ENCODE measurements at regions not wholly inside any gene's neighbourhood (a gene's known extent, or its start where the extent isn't known, plus 50 kb on each side); places are given as distances from the start of the nearest gene placed in this dataset.

DNA sequence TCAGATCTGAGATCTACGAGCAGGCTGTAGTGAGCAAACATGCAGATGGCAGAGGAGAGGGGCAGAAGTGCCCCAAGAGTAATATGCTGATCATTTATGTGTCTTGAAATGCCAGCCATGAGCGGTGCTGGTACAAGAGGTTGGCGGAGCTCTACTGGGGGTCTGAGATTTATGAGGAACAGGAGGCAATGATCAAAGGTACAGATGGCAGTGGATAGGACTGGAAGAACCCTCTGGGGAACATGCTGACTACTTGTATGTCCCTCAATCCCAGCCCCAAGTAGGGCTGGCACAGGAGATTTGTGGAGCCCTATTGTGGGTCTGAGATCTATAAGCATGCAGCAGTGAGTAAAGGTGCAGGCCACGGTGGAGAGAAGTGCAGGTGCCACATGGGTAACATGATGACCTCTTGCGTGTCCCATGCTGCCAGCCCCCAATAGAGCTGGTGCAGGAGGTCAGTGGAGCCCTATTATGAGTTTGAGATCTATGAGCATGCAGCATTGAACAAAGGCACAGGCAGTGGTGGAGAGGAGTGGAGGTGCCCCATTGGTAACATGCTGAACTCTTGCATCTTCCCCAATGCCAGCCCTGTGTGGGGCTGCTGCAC is 97.2 kb upstream of the ZNF678 start:
- no peaks in the 10 kb centered on the region for H3K36me3 ChIP-seq (ENCODE audit: insufficient read depth, low read length)
- no peak overlapping the region for H3K27ac ChIP-seq (ENCODE audit: low read depth, low read length, poor library complexity, severe bottlenecking)
- H3K9ac ChIP-seq (ENCODE audit: low read length), result no peak overlapping the region
- no peaks in the 10 kb centered on the region for H3K79me2 ChIP-seq (ENCODE audit: insufficient read depth, low read length)
- no peaks in the 10 kb centered on the region for H4K20me1 ChIP-seq (ENCODE audit: insufficient read depth, low read length)
- H3K9me2 ChIP-seq (ENCODE audit: low read depth, low read length), result no peaks in the 10 kb centered on the region
- no peak overlapping the region for H3K4me2 ChIP-seq (ENCODE audit: low read length)
- no peak overlapping the region for H3K4me3 ChIP-seq (ENCODE audit: low read depth, low read length, poor library complexity, severe bottlenecking)
- no peak overlapping the region for H2AFZ ChIP-seq (ENCODE audit: low read length)
- no peaks in the 10 kb centered on the region for H3K9me3 ChIP-seq (ENCODE audit: low read length)
- no peak for TF ChIP-seq EZH2 (IDR thresholded peaks at IDR 0.05; ENCODE audit: borderline replicate concordance, low read length)
- TF ChIP-seq, protein P1, sequence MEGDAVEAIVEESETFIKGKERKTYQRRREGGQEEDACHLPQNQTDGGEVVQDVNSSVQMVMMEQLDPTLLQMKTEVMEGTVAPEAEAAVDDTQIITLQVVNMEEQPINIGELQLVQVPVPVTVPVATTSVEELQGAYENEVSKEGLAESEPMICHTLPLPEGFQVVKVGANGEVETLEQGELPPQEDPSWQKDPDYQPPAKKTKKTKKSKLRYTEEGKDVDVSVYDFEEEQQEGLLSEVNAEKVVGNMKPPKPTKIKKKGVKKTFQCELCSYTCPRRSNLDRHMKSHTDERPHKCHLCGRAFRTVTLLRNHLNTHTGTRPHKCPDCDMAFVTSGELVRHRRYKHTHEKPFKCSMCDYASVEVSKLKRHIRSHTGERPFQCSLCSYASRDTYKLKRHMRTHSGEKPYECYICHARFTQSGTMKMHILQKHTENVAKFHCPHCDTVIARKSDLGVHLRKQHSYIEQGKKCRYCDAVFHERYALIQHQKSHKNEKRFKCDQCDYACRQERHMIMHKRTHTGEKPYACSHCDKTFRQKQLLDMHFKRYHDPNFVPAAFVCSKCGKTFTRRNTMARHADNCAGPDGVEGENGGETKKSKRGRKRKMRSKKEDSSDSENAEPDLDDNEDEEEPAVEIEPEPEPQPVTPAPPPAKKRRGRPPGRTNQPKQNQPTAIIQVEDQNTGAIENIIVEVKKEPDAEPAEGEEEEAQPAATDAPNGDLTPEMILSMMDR (IDR thresholded peaks at IDR 0.05; ENCODE audit: low read length), result no peak
- H3K4me1 ChIP-seq (ENCODE audit: insufficient read depth, low read length, severe bottlenecking), result no peaks in the 10 kb centered on the region
- no peaks in the 10 kb centered on the region for H3K27me3 ChIP-seq (ENCODE audit: insufficient read depth, low read length)
- no peaks in the 10 kb centered on the region for H3F3A ChIP-seq (ENCODE audit: insufficient read depth, low read length)

- Histone ChIP-seq H2AFZ (ENCODE audit: low read length) (no peak overlapping the region), H3K9ac (ENCODE audit: low read length) (no peak overlapping the region), H3K27me3 (ENCODE audit: insufficient read depth, low read length) (no peaks in the 10 kb centered on the region), H3F3A (ENCODE audit: insufficient read depth, low read length) (no peaks in the 10 kb centered on the region), H3K4me2 (ENCODE audit: low read length) (no peak overlapping the region), H3K79me2 (ENCODE audit: insufficient read depth, low read length) (no peaks in the 10 kb centered on the region), H3K9me2 (ENCODE audit: low read depth, low read length) (no peaks in the 10 kb centered on the region), H3K36me3 (ENCODE audit: insufficient read depth, low read length) (no peaks in the 10 kb centered on the region), H3K4me1 (ENCODE audit: insufficient read depth, low read length, severe bottlenecking) (no peaks in the 10 kb centered on the region), H3K27ac (ENCODE audit: low read depth, low read length, poor library complexity, severe bottlenecking) (no peak overlapping the region), H3K4me3 (ENCODE audit: low read depth, low read length, poor library complexity, severe bottlenecking) (no peak overlapping the region), H4K20me1 (ENCODE audit: insufficient read depth, low read length) (no peaks in the 10 kb centered on the region), H3K9me3 (ENCODE audit: low read length) (no peaks in the 10 kb centered on the region)
- TF ChIP-seq, protein P1 (IDR thresholded peaks at IDR 0.05; ENCODE audit: low read length), result peak; percentile 13; the same call in 1 of the 2 replicates
- TF ChIP-seq EZH2 (IDR thresholded peaks at IDR 0.05; ENCODE audit: borderline replicate concordance, low read length), result no peak
These were observed 98.1 kb upstream of the ZNF678 start for GRCh38 chr1:227465256-227465655.

- Histone ChIP-seq H3F3A (ENCODE audit: insufficient read depth, low read length) (no peaks in the 10 kb centered on the region), H3K4me1 (ENCODE audit: insufficient read depth, low read length, severe bottlenecking) (no peaks in the 10 kb centered on the region), H3K9me3 (ENCODE audit: low read length) (no peaks in the 10 kb centered on the region), H3K27me3 (ENCODE audit: insufficient read depth, low read length) (no peaks in the 10 kb centered on the region), H3K79me2 (ENCODE audit: insufficient read depth, low read length) (no peaks in the 10 kb centered on the region), H4K20me1 (ENCODE audit: insufficient read depth, low read length) (no peaks in the 10 kb centered on the region), H3K9me2 (ENCODE audit: low read depth, low read length) (no peaks in the 10 kb centered on the region), H2AFZ (ENCODE audit: low read length) (no peak overlapping the region), H3K9ac (ENCODE audit: low read length) (no peak overlapping the region), H3K27ac (ENCODE audit: low read depth, low read length, poor library complexity, severe bottlenecking) (no peak overlapping the region), H3K4me2 (ENCODE audit: low read length) (no peak overlapping the region), H3K36me3 (ENCODE audit: insufficient read depth, low read length) (no peaks in the 10 kb centered on the region), H3K4me3 (ENCODE audit: low read depth, low read length, poor library complexity, severe bottlenecking) (no peak overlapping the region)
- TF ChIP-seq, protein P1 (IDR thresholded peaks at IDR 0.05; ENCODE audit: low read length), result no peak
- TF ChIP-seq EZH2 (IDR thresholded peaks at IDR 0.05; ENCODE audit: borderline replicate concordance, low read length), result no peak
These were observed 103.4 kb upstream of the ZNF678 start for GRCh38 chr1:227459977-227460376.
